ENCODE measurements at regions not wholly inside any gene's neighbourhood (a gene's known extent, or its start where the extent isn't known, plus 50 kb on each side); places are given as distances from the start of the nearest gene placed in this dataset.

DNA sequence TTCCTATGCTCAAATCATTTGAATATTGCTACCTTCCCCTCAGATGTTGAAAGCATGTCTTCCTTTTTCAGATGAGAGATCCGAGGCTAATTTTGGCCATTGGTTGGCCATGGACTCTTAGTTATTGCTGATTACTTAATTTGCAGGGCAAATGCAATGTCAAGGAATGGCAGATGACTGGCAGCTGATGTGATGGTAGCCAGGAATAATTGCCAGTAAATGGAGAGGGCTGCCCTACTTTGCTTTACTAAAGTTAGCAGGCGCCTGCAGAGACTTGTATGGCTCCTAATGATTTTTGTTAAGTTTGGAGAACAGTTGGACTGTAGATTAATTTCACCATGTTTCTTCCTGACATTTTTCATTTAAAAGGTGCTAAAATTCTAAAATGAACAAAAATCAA lies 128.9 kb downstream of the XCL2 start:
- TF ChIP-seq TAF1 (IDR thresholded peaks at IDR 0.05; ENCODE audit: low read depth) (no peak), CREB1 (IDR thresholded peaks at IDR 0.05; ENCODE audit: low read depth) (no peak), RAD21 (IDR thresholded peaks at IDR 0.05; ENCODE audit: low read depth) (no peak), CEBPB (IDR thresholded peaks at IDR 0.05) (no peak), EGR1 (IDR thresholded peaks at IDR 0.05) (no peak), FOXM1 (IDR thresholded peaks at IDR 0.05; ENCODE audit: borderline replicate concordance, low read depth) (no peak), YY1 (IDR thresholded peaks at IDR 0.05; ENCODE audit: low read depth) (no peak), TEAD4 (IDR thresholded peaks at IDR 0.05) (no peak), EP300 (IDR thresholded peaks at IDR 0.05; ENCODE audit: borderline replicate concordance) (no peak), MAX (IDR thresholded peaks at IDR 0.05) (no peak), NFIC (IDR thresholded peaks at IDR 0.05) (no peak), ZBTB7A (IDR thresholded peaks at IDR 0.05; ENCODE audit: low read depth) (no peak)
- TF ChIP-seq, protein P1, sequence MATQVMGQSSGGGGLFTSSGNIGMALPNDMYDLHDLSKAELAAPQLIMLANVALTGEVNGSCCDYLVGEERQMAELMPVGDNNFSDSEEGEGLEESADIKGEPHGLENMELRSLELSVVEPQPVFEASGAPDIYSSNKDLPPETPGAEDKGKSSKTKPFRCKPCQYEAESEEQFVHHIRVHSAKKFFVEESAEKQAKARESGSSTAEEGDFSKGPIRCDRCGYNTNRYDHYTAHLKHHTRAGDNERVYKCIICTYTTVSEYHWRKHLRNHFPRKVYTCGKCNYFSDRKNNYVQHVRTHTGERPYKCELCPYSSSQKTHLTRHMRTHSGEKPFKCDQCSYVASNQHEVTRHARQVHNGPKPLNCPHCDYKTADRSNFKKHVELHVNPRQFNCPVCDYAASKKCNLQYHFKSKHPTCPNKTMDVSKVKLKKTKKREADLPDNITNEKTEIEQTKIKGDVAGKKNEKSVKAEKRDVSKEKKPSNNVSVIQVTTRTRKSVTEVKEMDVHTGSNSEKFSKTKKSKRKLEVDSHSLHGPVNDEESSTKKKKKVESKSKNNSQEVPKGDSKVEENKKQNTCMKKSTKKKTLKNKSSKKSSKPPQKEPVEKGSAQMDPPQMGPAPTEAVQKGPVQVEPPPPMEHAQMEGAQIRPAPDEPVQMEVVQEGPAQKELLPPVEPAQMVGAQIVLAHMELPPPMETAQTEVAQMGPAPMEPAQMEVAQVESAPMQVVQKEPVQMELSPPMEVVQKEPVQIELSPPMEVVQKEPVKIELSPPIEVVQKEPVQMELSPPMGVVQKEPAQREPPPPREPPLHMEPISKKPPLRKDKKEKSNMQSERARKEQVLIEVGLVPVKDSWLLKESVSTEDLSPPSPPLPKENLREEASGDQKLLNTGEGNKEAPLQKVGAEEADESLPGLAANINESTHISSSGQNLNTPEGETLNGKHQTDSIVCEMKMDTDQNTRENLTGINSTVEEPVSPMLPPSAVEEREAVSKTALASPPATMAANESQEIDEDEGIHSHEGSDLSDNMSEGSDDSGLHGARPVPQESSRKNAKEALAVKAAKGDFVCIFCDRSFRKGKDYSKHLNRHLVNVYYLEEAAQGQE (IDR thresholded peaks at IDR 0.05; ENCODE audit: low read depth): no peak
- TF ChIP-seq, protein P2, sequence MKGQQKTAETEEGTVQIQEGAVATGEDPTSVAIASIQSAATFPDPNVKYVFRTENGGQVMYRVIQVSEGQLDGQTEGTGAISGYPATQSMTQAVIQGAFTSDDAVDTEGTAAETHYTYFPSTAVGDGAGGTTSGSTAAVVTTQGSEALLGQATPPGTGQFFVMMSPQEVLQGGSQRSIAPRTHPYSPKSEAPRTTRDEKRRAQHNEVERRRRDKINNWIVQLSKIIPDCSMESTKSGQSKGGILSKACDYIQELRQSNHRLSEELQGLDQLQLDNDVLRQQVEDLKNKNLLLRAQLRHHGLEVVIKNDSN (IDR thresholded peaks at IDR 0.05): no peak

GRCh38 chr1:168410464-168410863 lies 129.8 kb downstream of the TBX19 start:
- TF ChIP-seq, protein P2 (IDR thresholded peaks at IDR 0.05): no peak
- TF ChIP-seq, protein P1 (IDR thresholded peaks at IDR 0.05; ENCODE audit: low read depth): no peak
- TF ChIP-seq TAF1 (IDR thresholded peaks at IDR 0.05; ENCODE audit: low read depth) (no peak), TEAD4 (IDR thresholded peaks at IDR 0.05) (no peak), CREB1 (IDR thresholded peaks at IDR 0.05; ENCODE audit: low read depth) (no peak), MAX (IDR thresholded peaks at IDR 0.05) (no peak), EGR1 (IDR thresholded peaks at IDR 0.05) (no peak), FOXM1 (IDR thresholded peaks at IDR 0.05; ENCODE audit: borderline replicate concordance, low read depth) (no peak), YY1 (IDR thresholded peaks at IDR 0.05; ENCODE audit: low read depth) (no peak), CEBPB (IDR thresholded peaks at IDR 0.05) (no peak), RAD21 (IDR thresholded peaks at IDR 0.05; ENCODE audit: low read depth) (no peak), NFIC (IDR thresholded peaks at IDR 0.05) (no peak), TCF12 (IDR thresholded peaks at IDR 0.05; ENCODE audit: low read depth) (no peak), ZBTB7A (IDR thresholded peaks at IDR 0.05; ENCODE audit: low read depth) (no peak), EP300 (IDR thresholded peaks at IDR 0.05; ENCODE audit: borderline replicate concordance) (no peak)

GRCh38 chr1:168408884-168409283 lies 128.2 kb downstream of the TBX19 start:
- TF ChIP-seq RAD21 (IDR thresholded peaks at IDR 0.05; ENCODE audit: low read depth): no peak
- TF ChIP-seq, protein P2 (IDR thresholded peaks at IDR 0.05): no peak
- TF ChIP-seq, protein P1 (IDR thresholded peaks at IDR 0.05; ENCODE audit: low read depth): no peak
- no peak for TF ChIP-seq EGR1 (IDR thresholded peaks at IDR 0.05)

DNA sequence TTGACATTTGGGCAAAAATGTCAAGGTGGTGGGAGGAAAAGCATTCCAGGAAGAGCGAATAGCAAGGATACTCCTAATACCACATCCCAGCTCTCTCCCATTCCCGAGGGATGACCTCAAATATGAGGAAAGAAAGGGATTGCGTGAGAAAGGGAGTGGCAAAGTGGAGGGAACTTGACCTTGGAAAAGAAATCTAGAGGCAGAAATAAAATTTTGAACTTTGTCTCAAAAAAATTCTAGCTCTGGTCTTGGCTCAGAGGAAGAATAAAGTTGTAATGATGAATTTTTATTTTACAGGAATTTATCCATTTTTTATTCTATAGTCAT lies 127.8 kb downstream of the TBX19 start:
- no peak for TF ChIP-seq EP300 (IDR thresholded peaks at IDR 0.05; ENCODE audit: borderline replicate concordance)
- TF ChIP-seq RAD21 (IDR thresholded peaks at IDR 0.05; ENCODE audit: low read depth): no peak
- no peak for TF ChIP-seq ZBTB7A (IDR thresholded peaks at IDR 0.05; ENCODE audit: low read depth)
- TF ChIP-seq FOXM1 (IDR thresholded peaks at IDR 0.05; ENCODE audit: borderline replicate concordance, low read depth): no peak
- TF ChIP-seq TCF12 (IDR thresholded peaks at IDR 0.05; ENCODE audit: low read depth): no peak
- no peak for TF ChIP-seq MAX (IDR thresholded peaks at IDR 0.05)
- no peak for TF ChIP-seq EGR1 (IDR thresholded peaks at IDR 0.05)
- no peak for TF ChIP-seq TEAD4 (IDR thresholded peaks at IDR 0.05)
- no peak for TF ChIP-seq YY1 (IDR thresholded peaks at IDR 0.05; ENCODE audit: low read depth)
- TF ChIP-seq, protein P2 (IDR thresholded peaks at IDR 0.05): no peak
- TF ChIP-seq NFIC (IDR thresholded peaks at IDR 0.05): no peak
- TF ChIP-seq, protein P1 (IDR thresholded peaks at IDR 0.05; ENCODE audit: low read depth): no peak
- no peak for TF ChIP-seq TAF1 (IDR thresholded peaks at IDR 0.05; ENCODE audit: low read depth)
- no peak for TF ChIP-seq CREB1 (IDR thresholded peaks at IDR 0.05; ENCODE audit: low read depth)
- no peak for TF ChIP-seq CEBPB (IDR thresholded peaks at IDR 0.05)
